NT2/D1 (cell line): ENCODE measurements at regions not wholly inside any gene's neighbourhood (a gene's known extent, or its start where the extent isn't known, plus 50 kb on each side); places are given as distances from the start of the nearest gene placed in this dataset.

Source experiments
- SUZ12 ChIP-seq: IDR thresholded peaks from 2 replicates; pipeline ENCODE4 v1.6.1; 2011; ENCODE audit not compliant: insufficient read length, insufficient read depth; ENCODE audit errors: extremely low read depth
- YY1 ChIP-seq: IDR thresholded peaks from 2 replicates; pipeline ENCODE4 v1.6.1; 2011; ENCODE audit not compliant: insufficient read length, insufficient read depth

GRCh38 chr2:215863687-215864086, 149.7 kb downstream of the MREG start:
- TF ChIP-seq YY1 (no peak), SUZ12 (no peak)
